Activated gamma-delta T cell (primary cell): ENCODE measurements at regions not wholly inside any gene's neighbourhood (a gene's known extent, or its start where the extent isn't known, plus 50 kb on each side); places are given as distances from the start of the nearest gene placed in this dataset.
"Not testable (repeated sequence)": the region's sequence is repeated elsewhere in the genome, so short reads cannot be mapped to it uniquely, and the experiment has no call there.

Source experiments
- DNase-seq: peaks from one replicate; lab custom pipeline; 2025; lab: John Stamatoyannopoulos, UW

GRCh38 chr5:57893926-57894325, 411.3 kb upstream of the ACTBL2 start:
- no peak for DNase-seq

- no peak for DNase-seq
These were observed 408.8 kb upstream of the ACTBL2 start for GRCh38 chr5:57891443-57891842.

GRCh38 chr5:57889558-57889957, 406.9 kb upstream of the ACTBL2 start:
- DNase-seq: no peak

- no peak for DNase-seq
These were observed 405.4 kb upstream of the ACTBL2 start for GRCh38 chr5:57887851-57888621.

GRCh38 chr5:57884346-57885102, 401.9 kb upstream of the ACTBL2 start:
- no peak for DNase-seq

GRCh38 chr5:57880216-57880615, 397.6 kb upstream of the ACTBL2 start:
- DNase-seq: no peak

- DNase-seq: no peak
These were observed 395.7 kb upstream of the ACTBL2 start for GRCh38 chr5:57878301-57878722.

- no peak for DNase-seq
These were observed 388.9 kb upstream of the ACTBL2 start for GRCh38 chr5:57871496-57871895.

- not testable (repeated sequence) for DNase-seq
These were observed 387.7 kb upstream of the ACTBL2 start for GRCh38 chr5:57870267-57870666.

- DNase-seq: no peak
These were observed 381.1 kb upstream of the ACTBL2 start for GRCh38 chr5:57863661-57864060.

GRCh38 chr5:57862942-57863341, 380.3 kb upstream of the ACTBL2 start:
- DNase-seq: no peak

GRCh38 chr5:57862471-57862911, 379.9 kb upstream of the ACTBL2 start:
- DNase-seq: no peak

- no peak for DNase-seq
These were observed 377.0 kb upstream of the ACTBL2 start for GRCh38 chr5:57859626-57860025.

GRCh38 chr5:57858905-57859304, 376.3 kb upstream of the ACTBL2 start:
- DNase-seq: no peak

GRCh38 chr5:57857696-57858095, 375.1 kb upstream of the ACTBL2 start:
- no peak for DNase-seq

- DNase-seq: no peak
These were observed 373.2 kb upstream of the ACTBL2 start for GRCh38 chr5:57855831-57856230.

GRCh38 chr5:57853929-57854697, 371.5 kb upstream of the ACTBL2 start:
- no peak for DNase-seq

GRCh38 chr5:57850109-57850508, 367.5 kb upstream of the ACTBL2 start:
- no peak for DNase-seq

- DNase-seq: no peak
These were observed 362.4 kb upstream of the ACTBL2 start for GRCh38 chr5:57845025-57845424.

- DNase-seq: no peak
These were observed 361.8 kb upstream of the ACTBL2 start for GRCh38 chr5:57844410-57844809.

GRCh38 chr5:57843059-57843367, 360.4 kb upstream of the ACTBL2 start:
- no peak for DNase-seq

GRCh38 chr5:57842364-57843058, 359.9 kb upstream of the ACTBL2 start:
- no peak for DNase-seq
